OCI-LY1 (cell line): ENCODE measurements at regions not wholly inside any gene's neighbourhood (a gene's known extent, or its start where the extent isn't known, plus 50 kb on each side); places are given as distances from the start of the nearest gene placed in this dataset.
"Not testable (repeated sequence)": the region's sequence is repeated elsewhere in the genome, so short reads cannot be mapped to it uniquely, and the experiment has no call there.

ENCODE experiments used
- CTCF ChIP-seq: fragments of 200-600 bp; sonication (generic), shearing (Covaris generic); IDR thresholded peaks from 2 replicates; pipeline ENCODE4 v1.5.1; 2017; ENCODE audit warnings: mild to moderate bottlenecking, antibody characterized with exemption, low read length, moderate library complexity, mixed read lengths
- EZH2 ChIP-seq: fragments of 200-600 bp; sonication (generic), shearing (Covaris generic); IDR thresholded peaks from 2 replicates; pipeline ENCODE4 v1.8.0; 2017; ENCODE audit warnings: borderline replicate concordance, mixed run types, mild to moderate bottlenecking, antibody characterized with exemption, low read length, moderate library complexity, mixed read lengths

GRCh38 chr3:161707253-161707652 is 210.6 kb downstream of the OTOL1 start:
- not testable (repeated sequence) for TF ChIP-seq EZH2, CTCF
